ENCODE measurements at regions not wholly inside any gene's neighbourhood (a gene's known extent, or its start where the extent isn't known, plus 50 kb on each side); places are given as distances from the start of the nearest gene placed in this dataset.

- no peak for ATAC-seq
- Histone ChIP-seq H3K4me3 (no peak overlapping the region), H3K9me3 (peaks cover 0 to 3% (median 0%) of the 10 kb centered on the region in 11 donors), H3K4me1 (no peaks in the 10 kb centered on the region), H3K36me3 (no peaks in the 10 kb centered on the region), H3K27ac (no peak overlapping the region), H3K27me3 (no peaks in the 10 kb centered on the region)
- DNase-seq, result no peak
- intact Hi-C loops (cut with DNase I), result no loop called here
- WGBS, 2 donors, result 43 to 55% methylated on average over 7 of the region's 7 CpGs
- no peak for TF ChIP-seq CTCF (IDR thresholded peaks at IDR 0.05)
These were observed 459.5 kb upstream of the CXADR start for GRCh38 chr21:17053321-17053720.

- Histone ChIP-seq H3K4me1 (no peaks in the 10 kb centered on the region), H3K27me3 (no peaks in the 10 kb centered on the region), H3K9me3 (peaks cover 0 to 15% (median 0%) of the 10 kb centered on the region in 11 donors), H3K4me3 (no peak overlapping the region), H3K27ac (no peak overlapping the region), H3K36me3 (no peaks in the 10 kb centered on the region)
- ATAC-seq, result no peak
- TF ChIP-seq CTCF (IDR thresholded peaks at IDR 0.05), result no peak
- WGBS, 2 donors, result 73 to 82% methylated on average over 1 of the region's 1 CpG
- no peak for DNase-seq
- intact Hi-C loops (cut with DNase I), result no loop called here
These were observed 452.9 kb upstream of the CXADR start for GRCh38 chr21:17059936-17060335.

- peaks cover 0 to 15% (median 0%) of the 10 kb centered on the region in 11 donors for H3K9me3 ChIP-seq
- no peak for TF ChIP-seq CTCF (IDR thresholded peaks at IDR 0.05)
- DNase-seq (no peak), ATAC-seq (no peak)
- intact Hi-C loops (cut with DNase I), result no loop called here
- H3K4me3 ChIP-seq, result no peak overlapping the region
- H3K36me3 ChIP-seq, result no peaks in the 10 kb centered on the region
- no peak overlapping the region for H3K27ac ChIP-seq
- no peaks in the 10 kb centered on the region for H3K4me1 ChIP-seq
- H3K27me3 ChIP-seq, result no peaks in the 10 kb centered on the region
These were observed 446.8 kb upstream of the CXADR start for GRCh38 chr21:17066006-17066405.

GRCh38 chr21:17071093-17071492 lies 441.8 kb upstream of the CXADR start:
- 76 to 79% methylated on average over 3 of the region's 3 CpGs for WGBS, 2 donors
- ATAC-seq (no peak), DNase-seq (no peak)
- intact Hi-C loops (cut with DNase I), result no loop called here
- Histone ChIP-seq H3K27me3 (no peaks in the 10 kb centered on the region), H3K27ac (no peak overlapping the region), H3K9me3 (peaks cover 0 to 4% (median 0%) of the 10 kb centered on the region in 11 donors), H3K4me3 (no peak overlapping the region), H3K36me3 (no peaks in the 10 kb centered on the region), H3K4me1 (no peaks in the 10 kb centered on the region)
- no peak for TF ChIP-seq CTCF (IDR thresholded peaks at IDR 0.05)
